ENCODE measurements at regions not wholly inside any gene's neighbourhood (a gene's known extent, or its start where the extent isn't known, plus 50 kb on each side); places are given as distances from the start of the nearest gene placed in this dataset.

GRCh38 chr19:21638776-21639175 is 128.6 kb downstream of the ZNF100 start:
- no peak for FAIRE-seq
- 0% methylated on average over 1 of the region's 1 CpG for WGBS (ENCODE audit: insufficient coverage, insufficient replicate concordance, low lambda C conversion rate, missing lambda C conversion rate)
- no peak overlapping the region for H3K27ac ChIP-seq (ENCODE audit: control insufficient read depth, insufficient read depth)
- intact Hi-C loops (cut with micrococcal nuclease; ENCODE audit: unreplicated experiment) (no loop called here), in situ Hi-C loops (cut with MboI) (no loop called here)
- ChIA-PET CTCF (no interaction called here), RAD21 (ENCODE audit: unreplicated experiment) (no interaction called here), POLR2A (no interaction called here), SMC1A (ENCODE audit: uncharacterized antibody, unreplicated experiment) (no interaction called here)
- no peaks in the 10 kb centered on the region for H3K27me3 ChIP-seq (replicated peaks in 1 of 2; ENCODE audit: control insufficient read depth in 2 of 2, insufficient read depth in 2 of 2, low read length in 1 of 2)
- H3K4me1 ChIP-seq (ENCODE audit: control insufficient read depth, insufficient read depth, low read length): no peaks in the 10 kb centered on the region
- no peak for TF ChIP-seq JUND (IDR thresholded peaks at IDR 0.05; ENCODE audit: low read depth, low read length)
- no peak for TF ChIP-seq BMI1 (IDR thresholded peaks at IDR 0.05; ENCODE audit: borderline replicate concordance)
- TF ChIP-seq RAD21 (IDR thresholded peaks at IDR 0.05; ENCODE audit: insufficient read depth, low read depth, low read length): no peak
- no peak for TF ChIP-seq RFX5 (IDR thresholded peaks at IDR 0.05; ENCODE audit: low read depth, low read length)
- TF ChIP-seq IRF4 (IDR thresholded peaks at IDR 0.05; ENCODE audit: low read depth, low read length): no peak
- no peak for TF ChIP-seq STAT3 (IDR thresholded peaks at IDR 0.05; ENCODE audit: low read depth, low read length)
- TF ChIP-seq ZNF384 (IDR thresholded peaks at IDR 0.05; ENCODE audit: borderline replicate concordance, low read depth, low read length): no peak
- TF ChIP-seq MTA3 (IDR thresholded peaks at IDR 0.05; ENCODE audit: borderline replicate concordance, low read length): no peak
- TF ChIP-seq MEF2B (IDR thresholded peaks at IDR 0.05; ENCODE audit: partially characterized antibody, poor library complexity, severe bottlenecking): no peak
- TF ChIP-seq IRF3 (IDR thresholded peaks at IDR 0.05): no peak
- TF ChIP-seq PBX3 (IDR thresholded peaks at IDR 0.05; ENCODE audit: insufficient replicate concordance, low read depth, low read length): no peak
- no TSS peak for BruUV-seq (replicated peaks)
- no peak overlapping the region for H3K4me3 ChIP-seq
- no peak overlapping the region for H2AFZ ChIP-seq (ENCODE audit: control insufficient read depth, low read depth, low read length)
- H3K36me3 ChIP-seq (ENCODE audit: control insufficient read depth in 2 of 2, insufficient read depth in 2 of 2, low read length in 1 of 2): no peaks in the 10 kb centered on the region
- ATAC-seq: no peak
- H4K20me1 ChIP-seq (ENCODE audit: control insufficient read depth, insufficient read depth): no peaks in the 10 kb centered on the region
- no peak overlapping the region for H3K9ac ChIP-seq (ENCODE audit: control insufficient read depth, insufficient read depth, low read length)
- no peaks in the 10 kb centered on the region for H3K79me2 ChIP-seq (ENCODE audit: control insufficient read depth, insufficient read depth, low read length)
- no peaks in the 10 kb centered on the region for H3K9me3 ChIP-seq (replicated peaks; ENCODE audit: control insufficient read depth, insufficient read depth, low read length)
- H3K4me2 ChIP-seq (ENCODE audit: control insufficient read depth, insufficient read depth): no peak overlapping the region
- DNase-seq (ENCODE audit: low read depth, low spot score): no peak

Measured in GM12878 (cell line).